Skin epidermis (tissue), 12 donors: ENCODE measurements at regions not wholly inside any gene's neighbourhood (a gene's known extent, or its start where the extent isn't known, plus 50 kb on each side); places are given as distances from the start of the nearest gene placed in this dataset.
"Not testable (repeated sequence)": the region's sequence is repeated elsewhere in the genome, so short reads cannot be mapped to it uniquely, and the experiment has no call there.

ENCODE experiments used
- H3K27ac ChIP-seq, 21 experiments: fragments of 200-600 bp; sonication (generic) in 11 of 21; one replicate each; pipeline ENCODE4 v1.5.0; 2020; ENCODE audit warnings: mild to moderate bottlenecking in 3 of 21, inconsistent platforms in 2 of 21, moderate library complexity in 2 of 21
- H3K4me3 ChIP-seq, 7 experiments: fragments of 200-600 bp; sonication (generic) in 2 of 7; one replicate each; pipeline ENCODE4 v1.5.0; 2020; ENCODE audit warnings: inconsistent platforms in 2 of 7, mild to moderate bottlenecking in 2 of 7, moderate library complexity in 1 of 7

- H3K27ac ChIP-seq, H3K4me3 ChIP-seq: not testable (repeated sequence)
Observed at GRCh38 chr14:106474261-106475028, 948.1 kb downstream of the TMEM121 start.

DNA sequence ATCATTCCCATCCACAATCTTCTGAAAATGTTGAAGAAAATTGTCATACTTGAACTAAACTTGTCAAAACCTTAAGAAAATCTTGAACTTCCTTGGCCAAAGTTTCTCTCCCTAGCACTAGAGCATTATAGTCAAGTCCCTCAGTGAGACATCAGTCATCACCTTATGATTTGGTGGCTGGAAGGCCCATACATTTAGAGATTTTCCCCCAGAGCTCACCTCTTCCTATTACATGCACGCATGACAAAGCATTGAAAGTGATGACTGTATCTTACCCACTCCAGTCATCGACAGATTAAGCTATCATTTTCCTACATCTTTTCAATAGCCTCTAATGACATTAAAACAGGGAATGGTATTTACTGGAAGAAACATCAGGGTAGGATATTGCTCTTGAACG lies 948.8 kb downstream of the TMEM121 start:
- H3K27ac ChIP-seq, H3K4me3 ChIP-seq: not testable (repeated sequence)

GRCh38 chr14:106477600-106477999 lies 951.2 kb downstream of the TMEM121 start:
- H3K4me3 ChIP-seq, H3K27ac ChIP-seq: not testable (repeated sequence)

DNA sequence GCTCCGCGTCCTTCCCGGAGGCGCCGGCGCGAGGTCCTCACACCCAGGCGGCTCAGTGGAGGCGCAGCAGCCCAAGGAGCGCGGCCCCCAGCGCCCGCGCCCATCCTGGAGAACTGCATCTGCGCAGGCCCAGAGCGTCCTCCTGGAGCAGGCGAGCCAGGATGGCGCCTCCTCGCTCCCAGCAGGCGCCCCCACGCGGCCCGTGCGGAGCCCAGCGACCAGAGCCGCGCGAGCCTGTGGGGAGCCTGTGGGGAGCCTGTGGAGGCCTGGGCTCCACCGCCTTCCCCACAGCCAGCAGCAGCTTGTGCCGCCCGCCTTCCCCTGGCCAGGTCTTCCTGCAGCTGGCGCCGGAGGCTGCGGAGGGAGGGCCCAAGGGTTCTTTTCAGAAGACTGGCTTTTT lies 953.9 kb downstream of the TMEM121 start:
- not testable (repeated sequence) for H3K4me3 ChIP-seq, H3K27ac ChIP-seq

DNA sequence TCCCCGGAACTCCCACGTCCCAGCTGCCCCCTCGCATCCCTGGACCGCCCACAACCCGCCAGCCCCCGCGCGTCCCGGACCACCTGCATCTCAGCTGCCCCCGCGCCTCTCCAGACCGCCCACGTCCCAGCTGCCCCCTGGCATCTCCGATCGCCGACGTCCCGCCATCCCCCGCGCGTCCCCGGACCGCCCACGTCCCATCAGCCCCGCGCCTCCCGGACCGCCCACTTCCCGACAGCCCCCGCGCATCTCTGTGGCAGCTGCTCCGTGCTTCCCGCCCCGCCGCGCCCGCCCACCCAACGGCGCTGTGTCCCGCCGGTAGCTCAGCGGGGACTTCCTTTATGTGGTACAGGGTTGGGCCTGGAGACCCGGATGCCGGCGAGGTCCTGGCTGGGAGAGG lies 955.8 kb downstream of the TMEM121 start:
- H3K4me3 ChIP-seq, H3K27ac ChIP-seq: not testable (repeated sequence)

GRCh38 chr14:106487600-106487999 lies 961.2 kb downstream of the TMEM121 start:
- H3K4me3 ChIP-seq, result no peak overlapping the region
- no peak overlapping the region for H3K27ac ChIP-seq

DNA sequence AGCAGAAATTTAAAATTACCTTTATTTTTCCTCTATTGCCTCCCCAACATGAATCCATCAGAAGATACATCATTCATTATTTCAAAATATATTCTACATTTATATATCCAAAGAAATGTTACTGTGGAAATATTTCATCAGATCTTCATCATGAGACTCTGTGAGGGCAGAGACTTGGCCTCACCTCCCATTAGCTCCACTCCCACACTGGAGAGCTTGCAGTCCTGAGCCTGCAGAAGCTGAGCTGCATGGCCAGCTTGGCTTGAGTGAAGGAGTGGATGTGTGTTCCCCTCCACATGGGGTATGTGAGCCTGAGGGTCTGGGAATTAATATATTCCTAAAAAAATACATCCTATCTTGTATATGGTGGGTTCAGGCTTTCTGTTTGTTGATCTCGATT lies 961.9 kb downstream of the TMEM121 start:
- Histone ChIP-seq H3K27ac (no peak overlapping the region), H3K4me3 (no peak overlapping the region)

GRCh38 chr14:106489112-106489881 lies 962.9 kb downstream of the TMEM121 start:
- Histone ChIP-seq H3K4me3 (no peak overlapping the region), H3K27ac (no peak overlapping the region)

- Histone ChIP-seq H3K4me3 (no peak overlapping the region), H3K27ac (no peak overlapping the region)
Observed at GRCh38 chr14:106490442-106490841, 964.1 kb downstream of the TMEM121 start.

DNA sequence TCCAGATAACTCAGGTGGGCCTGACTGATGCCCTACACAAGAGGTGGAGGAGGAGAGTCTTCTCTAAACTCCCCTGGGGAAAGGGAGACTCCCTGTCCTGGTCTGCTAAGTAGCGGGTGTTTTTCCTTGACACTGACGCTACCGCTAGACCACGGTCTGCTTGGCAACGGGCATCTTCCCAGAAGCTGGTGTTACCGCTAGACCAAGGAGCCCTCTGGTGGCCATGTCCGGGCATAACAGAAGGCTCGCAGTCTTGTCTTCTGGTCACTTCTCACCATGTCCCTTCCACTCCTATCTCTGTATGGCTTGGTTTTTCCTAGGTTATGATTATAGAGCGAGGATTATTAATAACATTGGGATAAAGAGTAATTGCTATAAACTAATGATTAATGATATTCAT lies 965.5 kb downstream of the TMEM121 start:
- no peak overlapping the region for H3K4me3 ChIP-seq
- no peak overlapping the region for H3K27ac ChIP-seq

- Histone ChIP-seq H3K4me3 (no peak overlapping the region), H3K27ac (no peak overlapping the region)
Observed at GRCh38 chr14:106493962-106494823, 967.8 kb downstream of the TMEM121 start.

- Histone ChIP-seq H3K27ac (no peak overlapping the region), H3K4me3 (no peak overlapping the region)
Observed at GRCh38 chr14:106500571-106500970, 974.2 kb downstream of the TMEM121 start.

GRCh38 chr14:106501898-106502297 lies 975.5 kb downstream of the TMEM121 start:
- H3K27ac ChIP-seq, result no peak overlapping the region
- H3K4me3 ChIP-seq, result no peak overlapping the region

- H3K27ac ChIP-seq, result no peak overlapping the region
- H3K4me3 ChIP-seq, result no peak overlapping the region
Observed at GRCh38 chr14:106505366-106505765, 979.0 kb downstream of the TMEM121 start.

DNA sequence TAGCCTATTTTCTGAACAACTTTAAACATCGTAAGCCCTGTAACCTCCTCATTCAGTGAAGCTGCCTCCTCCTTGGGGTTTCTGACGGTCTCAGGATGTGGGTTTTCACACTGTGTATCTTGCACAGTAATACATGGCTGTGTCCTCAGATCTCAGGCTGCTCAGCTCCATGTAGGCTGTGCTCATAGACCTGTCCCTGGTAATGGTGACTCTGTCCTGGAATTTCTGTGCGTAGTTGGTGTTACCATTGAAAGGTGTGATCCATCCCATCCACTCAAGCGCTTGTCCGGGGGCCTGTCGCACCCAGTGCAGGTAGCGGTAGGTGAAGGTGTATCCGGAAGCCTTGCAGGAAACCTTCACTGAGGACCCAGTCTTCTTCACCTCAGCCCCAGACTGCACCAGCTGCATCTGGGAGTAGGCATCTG lies 980.5 kb downstream of the TMEM121 start:
- H3K27ac ChIP-seq, result peak overlapping the region in 6 of 21 experiments; percentile 11 to 82 (median 62)
- no peak overlapping the region for H3K4me3 ChIP-seq

DNA sequence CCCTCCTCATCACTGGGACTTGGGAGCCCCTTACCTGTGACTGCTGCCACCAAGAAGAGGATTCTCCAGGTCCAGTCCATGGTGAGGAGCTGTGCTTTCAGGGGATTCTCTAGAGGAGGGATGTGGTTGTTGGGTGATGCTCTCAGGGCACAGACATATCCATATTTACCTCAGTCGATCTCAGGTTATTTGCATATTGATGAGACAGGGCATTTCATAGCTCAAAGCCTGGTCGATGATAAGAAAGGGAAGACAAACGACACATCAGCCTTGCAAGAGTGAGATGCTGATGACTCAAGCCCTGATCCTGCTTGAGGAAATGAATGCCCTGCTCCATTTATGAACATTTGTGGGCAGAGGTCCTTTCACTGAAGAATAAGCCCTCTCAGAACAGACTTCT lies 981.0 kb downstream of the TMEM121 start:
- Histone ChIP-seq H3K27ac (peak overlapping the region in 7 of 21 experiments; percentile 7 to 82 (median 59)), H3K4me3 (no peak overlapping the region)

DNA sequence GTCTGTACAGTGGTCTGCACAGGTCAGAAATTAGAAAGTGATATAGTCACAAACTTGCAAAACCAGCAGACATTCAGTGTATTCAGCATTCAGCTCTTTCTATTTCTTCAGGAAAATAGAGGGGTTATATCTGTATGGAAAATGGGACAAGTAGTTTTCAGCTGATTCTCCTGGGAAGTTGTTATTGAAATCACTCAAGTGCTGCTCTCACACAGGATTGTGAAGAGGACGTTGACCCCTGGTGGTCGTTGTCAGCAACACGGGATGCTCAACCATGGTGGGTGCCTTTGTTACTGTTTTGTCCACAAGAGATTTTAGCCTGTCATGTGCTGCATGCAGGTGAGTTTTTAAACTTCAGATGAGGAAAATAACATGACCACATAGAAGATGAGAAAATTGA lies 981.8 kb downstream of the TMEM121 start:
- H3K4me3 ChIP-seq, result no peak overlapping the region
- peak overlapping the region in 5 of 21 experiments; percentile 50 to 82 (median 66) for H3K27ac ChIP-seq

DNA sequence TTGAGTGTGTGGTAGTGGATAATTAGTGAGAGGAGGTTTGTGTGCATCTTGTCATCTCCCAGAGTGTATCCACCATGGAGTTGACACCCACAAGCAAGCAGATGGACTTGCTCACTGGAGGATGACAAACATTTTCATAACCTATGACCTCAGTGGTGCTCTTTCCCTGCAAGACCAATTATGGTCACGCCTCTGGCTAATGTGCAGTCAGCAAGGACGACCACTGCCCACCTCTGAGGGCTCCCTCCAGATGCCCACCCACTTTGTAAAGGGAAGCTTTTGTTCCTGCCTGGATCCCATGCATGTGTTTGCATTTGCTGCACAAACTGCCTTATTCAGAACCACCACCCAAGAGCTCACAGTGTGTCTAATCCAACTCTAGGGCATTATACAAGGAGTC lies 982.8 kb downstream of the TMEM121 start:
- H3K27ac ChIP-seq, result no peak overlapping the region

DNA sequence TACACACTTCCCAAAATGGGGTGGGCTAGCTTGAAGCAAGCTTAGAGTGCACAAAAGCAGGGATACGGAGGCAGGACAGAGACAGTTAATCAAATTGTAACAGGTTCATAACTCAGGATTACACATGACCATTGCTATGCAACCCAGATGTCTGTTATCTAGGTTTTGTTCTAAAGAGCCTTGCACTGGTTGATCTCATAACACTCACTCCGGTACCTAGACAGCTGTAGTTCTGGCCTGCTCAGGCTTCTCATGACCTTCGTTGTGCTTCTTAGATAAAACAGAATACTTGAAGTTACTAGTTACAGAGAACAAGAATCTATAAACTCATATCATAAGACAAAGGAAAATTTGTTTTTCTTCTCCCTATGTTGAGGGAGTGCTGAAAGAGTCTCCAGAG lies 983.4 kb downstream of the TMEM121 start:
- no peak overlapping the region for H3K27ac ChIP-seq
- no peak overlapping the region for H3K4me3 ChIP-seq

More for the DNA sequence above, 982.8 kb downstream of the TMEM121 start:
- no peak overlapping the region for H3K4me3 ChIP-seq
